SK-N-MC (cell line): ENCODE measurements at regions not wholly inside any gene's neighbourhood (a gene's known extent, or its start where the extent isn't known, plus 50 kb on each side); places are given as distances from the start of the nearest gene placed in this dataset.
"Not testable (repeated sequence)": the region's sequence is repeated elsewhere in the genome, so short reads cannot be mapped to it uniquely, and the experiment has no call there.

Source experiments
- DNase-seq: peaks from one replicate; pipeline ENCODE4 v3.0.0-alpha.2; 2011; ENCODE audit warnings: low read depth, low spot score
- H3K27ac ChIP-seq: fragments of 200-600 bp; sonication (generic); 2 replicates; pipeline ENCODE4 v1.5.1; 2016; ENCODE audit warnings: mixed run types
- H3K36me3 ChIP-seq: fragments of 200-600 bp; sonication (generic); 2 replicates; pipeline ENCODE4 v1.6.1; 2017; ENCODE audit warnings: antibody characterized with exemption, low read length, mixed read lengths; ENCODE audit not compliant: insufficient read depth
- H3K4me3 ChIP-seq: fragments of 200-600 bp; sonication (generic); 2 replicates; pipeline ENCODE4 v1.5.1; 2016
- H3K9ac ChIP-seq: fragments of 200-600 bp; sonication (generic); 2 replicates; pipeline ENCODE4 v1.8.0; 2017; ENCODE audit warnings: mixed run types, mixed read lengths; ENCODE audit not compliant: insufficient read length
- H3K9me3 ChIP-seq: fragments of 200-600 bp; sonication (generic); 2 replicates; pipeline ENCODE4 v1.6.1; 2017; ENCODE audit warnings: low read depth, mild to moderate bottlenecking, antibody characterized with exemption, low read length, moderate library complexity, mixed read lengths
- EZH2 ChIP-seq: fragments of 200-600 bp; sonication (generic); IDR thresholded peaks from one replicate; pipeline ENCODE4 v1.6.1; 2017; ENCODE audit warnings: antibody characterized with exemption
- FOXP2 ChIP-seq: optimal IDR thresholded peaks from 2 replicates; pipeline ENCODE3; 2011; ENCODE audit warnings: mild to moderate bottlenecking, moderate library complexity; ENCODE audit not compliant: insufficient read depth; ENCODE audit errors: extremely low read length, control extremely low read depth
- POLR2AphosphoS5 ChIP-seq: IDR thresholded peaks from 2 replicates; pipeline ENCODE4 v1.6.1; 2012; ENCODE audit warnings: mild to moderate bottlenecking, low read depth, low read length, borderline replicate concordance

GRCh38 chr3:72271923-72272322 is 487.0 kb upstream of the PROK2 start:
- no peaks in the 10 kb centered on the region for H3K9me3 ChIP-seq
- H3K9ac ChIP-seq, result no peak overlapping the region
- H3K4me3 ChIP-seq, result no peak overlapping the region
- no peak for TF ChIP-seq EZH2
- TF ChIP-seq POLR2AphosphoS5, result no peak
- TF ChIP-seq FOXP2, result no peak
- no peak overlapping the region for H3K27ac ChIP-seq
- no peaks in the 10 kb centered on the region for H3K36me3 ChIP-seq
- no peak for DNase-seq

DNA sequence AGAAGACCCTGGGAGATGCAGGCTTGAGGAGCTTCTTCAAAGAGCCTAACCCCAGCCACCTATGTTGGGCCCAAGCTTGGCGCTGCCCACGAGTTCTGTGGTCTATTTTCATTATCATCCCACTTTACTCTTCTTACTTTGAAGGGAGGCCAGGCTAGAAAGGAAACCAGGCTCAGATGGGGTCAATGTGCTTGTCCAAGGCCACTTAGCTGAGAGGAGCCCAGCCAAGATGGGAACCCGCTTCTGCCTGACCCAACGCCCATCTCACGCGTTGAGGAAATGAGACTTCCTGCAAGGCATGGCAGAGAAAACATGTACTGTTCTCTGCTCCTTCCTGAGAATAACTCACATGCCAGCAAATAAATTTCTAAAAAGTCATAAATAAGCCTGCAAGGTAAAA is 486.3 kb upstream of the PROK2 start:
- no peak for TF ChIP-seq POLR2AphosphoS5
- TF ChIP-seq FOXP2, result no peak
- TF ChIP-seq EZH2, result no peak
- no peak overlapping the region for H3K4me3 ChIP-seq
- H3K27ac ChIP-seq, result no peak overlapping the region
- H3K9ac ChIP-seq, result no peak overlapping the region
- no peaks in the 10 kb centered on the region for H3K36me3 ChIP-seq
- DNase-seq, result no peak
- no peaks in the 10 kb centered on the region for H3K9me3 ChIP-seq

DNA sequence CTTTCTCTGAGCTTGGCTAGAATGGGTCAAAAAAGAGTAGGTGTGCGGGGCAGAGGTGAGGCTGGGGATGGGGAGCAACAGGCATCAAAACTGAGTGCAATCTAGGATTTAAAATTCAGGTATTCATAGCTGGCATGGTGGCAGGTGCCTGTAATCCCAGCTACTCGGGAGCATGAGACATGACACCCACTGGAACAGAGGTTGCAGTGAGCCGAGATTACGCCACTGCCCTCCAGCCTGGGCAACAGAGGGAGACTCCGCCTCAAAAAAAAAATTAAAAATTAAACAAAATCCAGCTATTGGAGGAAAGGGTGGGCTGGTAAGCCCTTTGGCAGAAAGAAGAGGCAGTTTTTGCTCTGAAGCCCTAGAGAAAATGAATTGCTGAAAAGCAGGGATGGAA is 485.8 kb upstream of the PROK2 start:
- no peak overlapping the region for H3K27ac ChIP-seq
- H3K9me3 ChIP-seq, result no peaks in the 10 kb centered on the region
- DNase-seq, result no peak
- no peak overlapping the region for H3K4me3 ChIP-seq
- no peak overlapping the region for H3K9ac ChIP-seq
- no peaks in the 10 kb centered on the region for H3K36me3 ChIP-seq
- TF ChIP-seq FOXP2 (no peak), EZH2 (no peak), POLR2AphosphoS5 (no peak)

GRCh38 chr3:72270072-72270681 is 485.2 kb upstream of the PROK2 start:
- Histone ChIP-seq H3K9ac (peak overlapping the region; percentile 45), H3K27ac (peak overlapping the region; percentile 78), H3K4me3 (peak overlapping the region; percentile 45), H3K36me3 (no peaks in the 10 kb centered on the region), H3K9me3 (no peaks in the 10 kb centered on the region)
- TF ChIP-seq POLR2AphosphoS5, result peak; percentile 27; the same call in 1 of the 2 replicates
- no peak for TF ChIP-seq FOXP2
- no peak for DNase-seq

DNA sequence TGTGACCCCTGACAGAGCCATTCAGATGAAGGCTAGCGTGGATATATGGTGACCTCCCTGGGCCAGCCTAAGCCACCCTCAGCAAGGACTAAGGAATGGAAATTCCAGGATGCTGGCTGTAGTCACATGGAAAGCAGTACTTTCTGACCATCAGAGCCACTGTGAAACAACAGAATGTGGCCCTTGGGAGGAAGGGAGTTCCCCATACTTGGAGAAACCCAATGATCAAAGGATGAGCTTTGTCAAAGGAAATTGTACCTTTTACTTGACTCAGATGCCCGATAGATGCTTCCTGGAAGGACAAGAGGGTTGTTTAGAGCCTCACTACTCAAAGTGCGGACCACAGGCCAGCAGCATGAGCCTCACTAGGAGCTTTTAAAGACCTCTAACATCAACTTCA is 484.5 kb upstream of the PROK2 start:
- DNase-seq, result no peak
- Histone ChIP-seq H3K36me3 (no peaks in the 10 kb centered on the region), H3K4me3 (peak overlapping the region; percentile 45), H3K9me3 (no peaks in the 10 kb centered on the region), H3K9ac (peak overlapping the region; percentile 45), H3K27ac (peak overlapping the region; percentile 78)
- TF ChIP-seq FOXP2, result no peak
- no peak for TF ChIP-seq EZH2
- no peak for TF ChIP-seq POLR2AphosphoS5

DNA sequence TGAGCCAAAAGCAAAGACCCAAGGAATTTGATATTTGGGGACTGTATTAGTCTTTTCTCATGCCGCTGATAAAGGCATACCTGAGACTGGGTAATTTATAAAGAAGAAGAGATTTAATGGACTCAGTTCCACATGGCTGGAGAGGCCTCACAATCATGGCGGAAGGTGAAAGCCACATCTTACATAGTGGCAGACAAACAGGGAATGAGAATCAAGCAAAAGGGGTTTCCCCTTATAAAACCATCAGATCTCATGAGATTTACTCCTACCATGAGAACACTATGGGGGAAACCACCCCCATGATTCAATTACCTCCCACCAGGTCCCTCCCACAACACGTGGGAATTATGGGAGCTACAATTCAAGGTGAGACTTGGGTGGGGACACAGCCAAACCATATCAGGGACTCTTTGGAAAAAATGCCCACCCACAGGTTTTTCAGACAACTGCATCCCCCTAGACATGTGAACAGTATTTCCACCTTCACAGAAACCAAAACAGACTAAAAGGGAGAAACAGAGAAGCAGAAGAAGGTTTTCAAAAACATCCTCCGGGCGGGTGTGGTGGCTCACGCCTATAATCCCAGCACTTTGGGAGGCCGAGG is 482.1 kb upstream of the PROK2 start:
- not testable (repeated sequence) for H3K9ac ChIP-seq, H3K9me3 ChIP-seq, DNase-seq, H3K27ac ChIP-seq, H3K36me3 ChIP-seq, H3K4me3 ChIP-seq

DNA sequence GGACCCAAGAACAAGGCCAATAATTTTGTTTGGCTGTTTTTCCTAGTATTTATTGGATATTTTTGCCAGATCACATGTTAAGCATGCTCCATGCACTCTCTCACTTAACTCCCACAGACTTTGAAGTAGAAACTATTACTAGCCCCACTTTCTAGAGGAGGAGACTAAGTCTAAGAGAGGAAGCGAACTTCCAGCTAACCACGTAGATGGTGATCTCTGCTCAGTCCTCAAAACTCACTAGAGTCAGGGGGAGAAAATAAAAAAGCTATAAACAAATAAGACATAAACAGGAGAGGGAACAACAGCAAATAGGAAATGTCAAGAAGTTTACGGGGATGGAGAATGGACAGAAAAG is 481.0 kb upstream of the PROK2 start:
- no peak overlapping the region for H3K4me3 ChIP-seq
- no peaks in the 10 kb centered on the region for H3K36me3 ChIP-seq
- H3K9ac ChIP-seq, result no peak overlapping the region
- TF ChIP-seq EZH2, result no peak
- TF ChIP-seq POLR2AphosphoS5, result no peak
- TF ChIP-seq FOXP2, result no peak
- H3K27ac ChIP-seq, result no peak overlapping the region
- H3K9me3 ChIP-seq, result no peaks in the 10 kb centered on the region
- no peak for DNase-seq

DNA sequence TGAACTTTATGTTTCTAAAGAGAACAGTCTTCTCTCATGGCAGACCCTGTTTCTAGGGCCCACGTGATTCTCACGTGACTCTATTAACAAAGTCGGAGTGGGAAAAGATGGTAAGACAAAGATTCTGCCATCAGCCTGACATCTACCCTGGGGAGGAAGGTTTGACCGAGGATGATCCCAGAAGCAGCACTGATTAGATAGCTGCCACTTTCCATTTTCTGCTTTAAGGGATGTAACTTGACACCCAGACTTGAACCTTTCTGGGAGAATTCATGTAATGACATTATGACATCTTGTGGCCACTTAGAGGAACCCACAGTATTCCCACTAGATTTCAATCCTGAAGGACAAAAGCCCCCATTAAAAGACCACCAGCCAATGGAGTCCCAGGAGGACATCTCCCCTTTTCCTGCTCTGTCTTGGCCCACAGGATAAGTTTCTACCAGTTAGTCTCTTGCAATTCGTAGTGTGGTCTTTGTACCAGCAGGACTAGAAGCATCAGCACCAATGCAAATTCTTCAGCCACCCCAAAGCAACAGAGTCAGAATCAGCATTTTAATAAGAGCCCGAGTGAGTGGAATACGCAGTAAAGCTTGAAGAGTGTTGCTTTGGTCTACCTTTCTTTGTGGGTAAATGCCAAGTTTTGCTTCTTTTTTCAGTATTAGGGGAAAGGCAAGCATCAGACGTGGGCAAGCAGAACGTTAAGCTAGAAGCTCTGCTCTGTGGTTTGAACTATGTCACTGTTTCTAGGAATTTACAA is 480.5 kb upstream of the PROK2 start:
- Histone ChIP-seq H3K4me3 (no peak overlapping the region), H3K27ac (no peak overlapping the region), H3K36me3 (no peaks in the 10 kb centered on the region), H3K9ac (no peak overlapping the region), H3K9me3 (no peaks in the 10 kb centered on the region)
- TF ChIP-seq EZH2 (no peak), POLR2AphosphoS5 (no peak), FOXP2 (no peak)
- no peak for DNase-seq
